ENCODE measurements at regions not wholly inside any gene's neighbourhood (a gene's known extent, or its start where the extent isn't known, plus 50 kb on each side); places are given as distances from the start of the nearest gene placed in this dataset.
A peak's percentile ranks its signal among the peaks of the same experiment; 100 is the strongest.

DNA sequence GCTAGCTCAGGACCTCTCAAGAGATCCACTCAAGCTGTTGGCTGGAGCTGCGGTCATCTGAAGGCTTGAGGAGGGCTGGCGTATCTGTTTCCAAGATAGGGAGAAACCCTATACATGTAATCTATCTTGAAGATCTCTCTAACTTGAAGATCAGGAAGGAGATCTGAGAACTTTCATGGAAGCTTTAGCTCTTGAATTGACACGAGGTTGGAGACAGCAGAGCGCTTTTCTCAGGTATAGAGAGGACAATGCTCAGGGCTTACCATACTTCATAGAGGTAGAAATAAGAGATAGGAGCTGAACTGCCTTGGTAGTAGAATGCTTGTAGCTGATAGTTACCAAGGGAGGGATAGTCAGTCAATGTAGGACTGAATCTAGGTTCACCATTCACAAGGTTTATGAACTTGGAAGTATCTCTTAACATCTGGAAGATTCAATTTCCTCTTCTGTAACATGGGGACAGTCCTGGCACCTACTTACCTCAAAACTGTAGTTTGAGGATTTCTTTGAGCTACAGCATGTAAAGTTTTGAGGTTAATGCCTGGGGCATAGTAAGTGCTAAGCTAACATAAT, 267.0 kb upstream of the MAF start:
- ATAC-seq (replicated peaks; ENCODE audit: extremely low read depth, poor library complexity, severe bottlenecking) = no peak
- H3K36me3 Mint-ChIP-seq (ENCODE audit: insufficient read depth) = no peaks in the 10 kb centered on the region
- H3K27me3 Mint-ChIP-seq = peaks cover 46% of the 10 kb centered on the region
- H3K4me1 Mint-ChIP-seq = no peaks in the 10 kb centered on the region
- no peak overlapping the region for H3K4me3 Mint-ChIP-seq
- H3K9me3 Mint-ChIP-seq = no peaks in the 10 kb centered on the region
- no peak for DNase-seq (ENCODE audit: low spot score in 2 of 2)
- H3K27ac Mint-ChIP-seq (ENCODE audit: low read depth) = no peak overlapping the region

GRCh38 chr16:79865918-79866317, 265.4 kb upstream of the MAF start:
- ATAC-seq (replicated peaks; ENCODE audit: extremely low read depth, poor library complexity, severe bottlenecking) (no peak), DNase-seq (ENCODE audit: low spot score in 2 of 2) (no peak)
- no peaks in the 10 kb centered on the region for H3K4me1 Mint-ChIP-seq
- peaks cover 53% of the 10 kb centered on the region for H3K27me3 Mint-ChIP-seq
- H3K9me3 Mint-ChIP-seq = no peaks in the 10 kb centered on the region
- no peak overlapping the region for H3K4me3 Mint-ChIP-seq
- H3K36me3 Mint-ChIP-seq (ENCODE audit: insufficient read depth) = no peaks in the 10 kb centered on the region
- no peak overlapping the region for H3K27ac Mint-ChIP-seq (ENCODE audit: low read depth)

DNA sequence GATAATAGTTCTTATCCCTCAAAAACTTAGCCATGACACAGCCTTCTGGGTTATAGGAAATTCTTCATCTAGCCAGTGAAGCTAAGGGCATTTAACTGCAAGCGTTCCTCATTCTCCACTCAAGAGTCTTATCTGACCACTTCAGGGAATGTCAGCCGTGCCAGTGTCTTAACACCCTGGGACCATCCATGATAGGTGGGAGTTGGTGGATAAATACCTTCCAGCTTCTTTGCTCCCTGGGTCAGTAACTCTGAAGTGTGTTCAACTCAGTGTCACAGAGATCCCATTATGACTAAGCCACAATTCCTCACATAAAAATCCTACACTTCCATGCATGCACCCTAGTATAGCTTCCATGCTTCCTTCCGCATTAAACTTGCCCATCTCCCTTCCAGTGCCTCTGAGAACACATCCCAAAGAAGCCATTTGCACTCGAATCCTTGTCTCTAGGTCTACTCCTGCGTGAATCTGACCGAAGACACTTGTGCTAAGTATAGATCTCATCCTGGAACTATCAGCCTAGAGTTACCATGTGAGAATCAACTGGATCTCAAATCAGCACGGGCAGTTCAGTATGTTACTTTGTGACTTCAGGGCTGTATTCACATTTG, 264.3 kb upstream of the MAF start:
- Mint-ChIP-seq H3K9me3 (no peaks in the 10 kb centered on the region), H3K27ac (ENCODE audit: low read depth) (no peak overlapping the region), H3K27me3 (peaks cover 56% of the 10 kb centered on the region), H3K36me3 (ENCODE audit: insufficient read depth) (no peaks in the 10 kb centered on the region), H3K4me3 (no peak overlapping the region), H3K4me1 (no peaks in the 10 kb centered on the region)
- DNase-seq (ENCODE audit: low spot score in 2 of 2) (no peak), ATAC-seq (replicated peaks; ENCODE audit: extremely low read depth, poor library complexity, severe bottlenecking) (no peak)

DNA sequence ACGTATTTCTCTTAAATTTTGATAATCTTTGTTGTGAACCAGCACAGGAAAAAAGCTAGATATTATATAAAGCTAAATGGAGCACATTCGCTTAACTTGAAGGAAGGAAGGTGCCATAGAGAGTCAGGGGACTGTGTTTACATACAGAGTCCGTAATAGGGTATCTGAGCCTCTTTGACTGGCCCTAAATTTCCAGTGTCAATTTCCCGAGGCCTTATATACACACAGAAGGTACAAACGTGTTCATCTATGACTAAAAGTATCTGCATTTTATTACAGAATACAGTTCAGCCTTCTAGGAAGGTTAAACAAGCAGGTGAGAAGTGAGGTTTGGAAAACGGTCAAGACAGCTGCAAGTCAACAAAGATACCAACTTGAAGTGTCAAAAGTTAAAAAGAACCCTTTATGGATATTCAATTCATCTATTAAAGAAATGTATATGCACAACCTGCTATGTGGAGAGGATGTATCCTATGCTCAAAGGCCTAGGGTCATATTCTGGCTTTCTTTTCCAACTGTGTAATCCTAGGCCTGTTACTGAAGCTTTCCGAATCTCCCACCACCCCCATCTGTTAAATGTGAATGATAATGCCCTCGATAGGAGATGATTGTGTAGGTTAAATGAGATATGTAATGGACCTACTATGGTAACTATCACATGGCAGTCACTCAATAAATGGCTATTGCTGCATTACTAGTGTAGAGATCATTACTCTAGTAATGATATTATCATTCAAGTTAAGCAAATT, 263.7 kb upstream of the MAF start:
- peaks cover 59% of the 10 kb centered on the region for H3K27me3 Mint-ChIP-seq
- ATAC-seq (replicated peaks; ENCODE audit: extremely low read depth, poor library complexity, severe bottlenecking) = no peak
- no peak overlapping the region for H3K27ac Mint-ChIP-seq (ENCODE audit: low read depth)
- no peak overlapping the region for H3K4me3 Mint-ChIP-seq
- no peaks in the 10 kb centered on the region for H3K9me3 Mint-ChIP-seq
- no peaks in the 10 kb centered on the region for H3K36me3 Mint-ChIP-seq (ENCODE audit: insufficient read depth)
- no peak for DNase-seq (ENCODE audit: low spot score in 2 of 2)
- no peaks in the 10 kb centered on the region for H3K4me1 Mint-ChIP-seq

DNA sequence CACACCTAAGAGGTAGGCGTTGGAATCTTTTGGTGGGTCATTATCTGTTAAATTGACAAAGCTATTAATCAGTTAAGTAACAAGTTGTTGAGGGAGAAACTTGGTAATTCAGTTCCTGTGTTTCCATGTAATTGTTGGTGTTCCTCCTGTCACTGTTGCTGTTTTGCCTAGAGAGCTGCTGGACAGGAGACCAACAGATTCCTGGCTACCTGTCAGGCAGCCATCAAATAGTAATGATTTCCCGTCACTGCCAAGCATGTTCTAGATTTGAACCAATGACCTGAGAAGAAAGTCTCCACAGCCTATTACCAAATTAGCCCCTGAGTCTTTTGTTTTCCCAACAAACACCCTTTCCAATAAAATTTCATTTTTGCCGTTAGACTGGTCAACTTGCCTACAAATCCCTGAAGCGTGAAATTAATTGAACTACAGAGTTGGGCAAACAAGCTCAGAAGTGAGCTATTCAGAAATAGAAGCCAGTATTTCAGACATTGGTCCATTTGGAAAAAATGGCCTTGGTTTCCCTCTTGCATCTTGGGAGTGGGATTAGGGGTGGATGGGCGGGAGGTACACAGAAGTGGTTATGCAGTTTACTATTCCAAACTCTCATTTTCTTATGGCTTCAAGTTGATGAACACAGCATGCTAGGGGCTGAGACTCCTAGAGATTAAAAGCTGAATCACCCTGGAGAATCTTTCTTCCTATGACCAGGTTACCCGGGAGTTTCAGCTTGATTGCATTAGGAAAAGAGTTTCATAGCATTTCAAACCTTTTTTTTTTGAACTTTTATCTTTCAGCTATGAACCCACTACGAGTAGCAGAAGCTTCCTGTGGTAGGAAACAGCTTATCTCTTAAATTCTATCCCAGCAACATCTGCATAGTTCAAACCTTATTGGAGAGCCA, 262.8 kb upstream of the MAF start:
- Mint-ChIP-seq H3K27me3 (peaks cover 57% of the 10 kb centered on the region), H3K9me3 (no peaks in the 10 kb centered on the region), H3K4me1 (no peaks in the 10 kb centered on the region), H3K4me3 (no peak overlapping the region), H3K27ac (ENCODE audit: low read depth) (no peak overlapping the region), H3K36me3 (ENCODE audit: insufficient read depth) (no peaks in the 10 kb centered on the region)
- ATAC-seq (replicated peaks; ENCODE audit: extremely low read depth, poor library complexity, severe bottlenecking) = no peak
- DNase-seq (ENCODE audit: low spot score in 2 of 2) = no peak

DNA sequence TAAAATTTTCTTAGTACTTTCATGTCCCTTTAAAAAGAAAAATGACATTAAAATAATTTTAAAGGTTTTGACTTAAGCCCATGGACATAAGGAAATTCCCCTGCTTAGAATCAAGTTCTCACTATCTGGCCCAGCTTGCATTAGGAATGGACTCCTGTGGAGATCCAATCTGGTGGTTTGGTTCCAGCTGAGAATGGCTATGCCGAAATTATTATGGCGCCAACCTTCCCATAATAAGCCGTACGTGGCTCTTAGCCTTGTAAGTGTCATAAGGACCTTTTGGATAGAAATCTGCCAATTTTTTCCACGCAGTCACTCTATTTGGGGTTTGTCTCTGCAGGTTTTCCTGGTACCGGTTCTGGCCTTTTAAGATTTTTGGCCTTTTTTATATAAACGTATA, 262.1 kb upstream of the MAF start:
- ATAC-seq (replicated peaks; ENCODE audit: extremely low read depth, poor library complexity, severe bottlenecking) (no peak), DNase-seq (ENCODE audit: low spot score in 2 of 2) (no peak)
- Mint-ChIP-seq H3K4me3 (no peak overlapping the region), H3K27me3 (peaks cover 53% of the 10 kb centered on the region), H3K9me3 (no peaks in the 10 kb centered on the region), H3K36me3 (ENCODE audit: insufficient read depth) (no peaks in the 10 kb centered on the region), H3K27ac (ENCODE audit: low read depth) (no peak overlapping the region), H3K4me1 (no peaks in the 10 kb centered on the region)

DNA sequence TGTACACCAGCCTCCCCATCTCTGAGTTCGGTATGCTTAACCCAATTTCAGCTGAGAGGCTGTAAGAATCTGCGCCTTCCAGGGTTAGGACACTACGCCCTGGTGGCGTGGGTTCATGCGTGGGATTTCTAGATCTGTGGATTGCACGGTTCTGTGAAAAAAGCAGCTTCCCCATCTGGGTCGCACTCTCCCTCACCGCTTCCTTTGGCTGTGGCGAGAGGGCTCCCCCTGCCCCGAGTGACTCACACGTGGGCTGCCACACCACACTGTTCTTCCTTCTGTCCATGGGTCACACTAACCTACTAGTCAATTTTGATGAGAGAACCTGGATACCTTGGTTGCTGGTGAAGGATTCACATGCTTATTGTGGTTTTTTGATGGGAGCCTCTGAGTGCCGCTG, 256.0 kb upstream of the MAF start:
- Mint-ChIP-seq H3K4me3 (no peak overlapping the region), H3K27me3 (peaks cover 68% of the 10 kb centered on the region), H3K4me1 (no peaks in the 10 kb centered on the region), H3K9me3 (peaks cover 28% of the 10 kb centered on the region), H3K27ac (ENCODE audit: low read depth) (no peak overlapping the region), H3K36me3 (ENCODE audit: insufficient read depth) (peaks cover 2% of the 10 kb centered on the region)
- ATAC-seq (replicated peaks; ENCODE audit: extremely low read depth, poor library complexity, severe bottlenecking) = peak; percentile 14
- DNase-seq (ENCODE audit: low spot score in 2 of 2) = no peak

- DNase-seq (ENCODE audit: low spot score in 2 of 2) (no peak), ATAC-seq (replicated peaks; ENCODE audit: extremely low read depth, poor library complexity, severe bottlenecking) (no peak)
- H3K27me3 Mint-ChIP-seq = peaks cover 26% of the 10 kb centered on the region
- H3K4me1 Mint-ChIP-seq = no peaks in the 10 kb centered on the region
- H3K27ac Mint-ChIP-seq (ENCODE audit: low read depth) = no peak overlapping the region
- peaks cover 20% of the 10 kb centered on the region for H3K9me3 Mint-ChIP-seq
- peaks cover 2% of the 10 kb centered on the region for H3K36me3 Mint-ChIP-seq (ENCODE audit: insufficient read depth)
- H3K4me3 Mint-ChIP-seq = no peak overlapping the region
Observed at GRCh38 chr16:79850348-79850747, 249.8 kb upstream of the MAF start.

DNA sequence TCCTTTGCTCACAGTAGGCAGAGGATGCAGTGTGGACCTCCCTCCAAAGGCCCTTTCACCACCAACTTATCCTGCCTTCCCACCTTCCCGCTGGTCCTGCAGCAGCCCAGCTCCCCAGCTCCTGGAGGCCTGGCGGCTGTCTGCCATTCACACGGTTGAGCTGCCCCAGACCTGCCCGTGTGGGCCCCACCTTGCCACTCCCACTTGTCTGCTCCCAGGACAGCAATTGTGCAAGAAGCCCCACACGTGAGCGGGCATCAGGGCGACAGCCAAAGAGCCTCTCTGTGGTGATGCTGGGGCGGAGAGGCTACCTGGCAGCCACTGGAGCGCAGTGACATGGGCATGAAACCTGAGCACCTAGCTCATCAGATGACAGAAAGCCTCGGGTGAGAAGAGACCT, 248.6 kb upstream of the MAF start:
- Mint-ChIP-seq H3K27me3 (peaks cover 14% of the 10 kb centered on the region), H3K9me3 (peaks cover 8% of the 10 kb centered on the region), H3K27ac (ENCODE audit: low read depth) (no peak overlapping the region), H3K36me3 (ENCODE audit: insufficient read depth) (no peaks in the 10 kb centered on the region), H3K4me3 (no peak overlapping the region), H3K4me1 (no peaks in the 10 kb centered on the region)
- no peak for ATAC-seq (replicated peaks; ENCODE audit: extremely low read depth, poor library complexity, severe bottlenecking)
- no peak for DNase-seq (ENCODE audit: low spot score in 2 of 2)

GRCh38 chr16:79848719-79849118, 248.2 kb upstream of the MAF start:
- Mint-ChIP-seq H3K36me3 (ENCODE audit: insufficient read depth) (no peaks in the 10 kb centered on the region), H3K27ac (ENCODE audit: low read depth) (no peak overlapping the region), H3K4me3 (no peak overlapping the region), H3K27me3 (peaks cover 10% of the 10 kb centered on the region), H3K9me3 (peaks cover 8% of the 10 kb centered on the region), H3K4me1 (no peaks in the 10 kb centered on the region)
- DNase-seq (ENCODE audit: low spot score in 2 of 2) = no peak
- no peak for ATAC-seq (replicated peaks; ENCODE audit: extremely low read depth, poor library complexity, severe bottlenecking)

DNA sequence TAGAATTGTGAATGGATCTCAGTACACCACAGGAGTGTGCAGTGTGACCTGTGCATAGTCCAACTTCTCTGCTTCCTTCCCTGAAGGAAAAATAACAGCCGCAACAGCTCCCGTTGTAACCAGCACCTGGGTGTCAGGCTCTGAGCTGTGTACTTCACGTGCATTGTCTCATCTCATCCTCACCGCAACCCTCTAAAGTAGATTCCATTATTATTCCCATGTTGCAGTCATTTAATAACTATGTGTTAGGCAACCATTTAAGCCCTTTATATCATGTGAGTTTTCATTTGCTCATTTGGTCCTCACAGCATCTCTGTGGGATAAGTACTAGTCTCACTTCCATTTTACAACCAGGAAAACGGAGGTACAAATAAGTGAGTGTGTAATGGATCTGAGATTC, 247.0 kb upstream of the MAF start:
- Mint-ChIP-seq H3K9me3 (no peaks in the 10 kb centered on the region), H3K27ac (ENCODE audit: low read depth) (no peak overlapping the region), H3K4me3 (no peak overlapping the region), H3K36me3 (ENCODE audit: insufficient read depth) (no peaks in the 10 kb centered on the region), H3K27me3 (peaks cover 4% of the 10 kb centered on the region), H3K4me1 (no peaks in the 10 kb centered on the region)
- no peak for ATAC-seq (replicated peaks; ENCODE audit: extremely low read depth, poor library complexity, severe bottlenecking)
- no peak for DNase-seq (ENCODE audit: low spot score in 2 of 2)

DNA sequence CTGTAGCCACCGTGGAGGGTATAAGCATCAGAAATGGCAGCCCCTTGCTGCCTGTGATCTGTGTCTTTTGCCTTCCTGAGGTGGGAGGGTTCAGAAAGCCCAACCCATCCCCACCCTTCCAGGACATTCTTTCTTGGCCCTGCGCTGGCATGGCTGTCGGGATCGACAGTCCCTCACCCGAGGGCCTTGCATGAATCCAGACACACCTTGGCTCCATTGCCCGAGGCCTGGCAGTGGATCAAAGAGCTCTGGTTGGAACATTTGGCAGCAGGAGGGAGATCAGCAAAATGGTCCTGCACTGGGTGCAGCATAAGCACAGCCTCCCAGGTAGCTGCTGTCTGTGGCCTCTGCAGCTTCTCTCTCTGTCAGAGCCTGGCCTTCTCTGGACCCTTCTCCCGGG, 246.6 kb upstream of the MAF start:
- Mint-ChIP-seq H3K9me3 (no peaks in the 10 kb centered on the region), H3K4me1 (no peaks in the 10 kb centered on the region), H3K27me3 (peaks cover 9% of the 10 kb centered on the region), H3K27ac (ENCODE audit: low read depth) (no peak overlapping the region), H3K4me3 (no peak overlapping the region), H3K36me3 (ENCODE audit: insufficient read depth) (no peaks in the 10 kb centered on the region)
- ATAC-seq (replicated peaks; ENCODE audit: extremely low read depth, poor library complexity, severe bottlenecking) = no peak
- no peak for DNase-seq (ENCODE audit: low spot score in 2 of 2)

Data from central memory CD8-positive, alpha-beta T cell (primary cell).